ENCODE measurements at regions not wholly inside any gene's neighbourhood (a gene's known extent, or its start where the extent isn't known, plus 50 kb on each side); places are given as distances from the start of the nearest gene placed in this dataset.

DNA sequence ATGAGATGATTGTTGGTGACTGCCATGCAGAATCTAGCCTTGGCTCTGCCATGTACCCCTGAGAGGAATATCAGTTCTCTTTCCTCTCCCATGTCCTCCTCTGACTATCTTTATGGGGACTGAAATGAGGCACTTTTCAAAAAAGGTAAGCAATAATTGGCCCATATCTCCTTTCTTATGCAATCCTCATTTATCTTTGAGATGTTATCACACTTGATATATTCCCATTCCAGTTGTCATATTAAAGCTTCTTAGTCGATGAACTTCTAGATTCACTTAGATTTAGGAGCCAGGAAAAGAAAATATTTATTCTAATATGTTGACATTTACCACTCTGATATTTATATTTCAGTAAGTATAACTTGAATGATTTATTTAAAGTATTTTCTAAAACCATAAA lies 55.3 kb upstream of the CXCL8 start:
- no peaks in the 10 kb centered on the region for H3K4me1 ChIP-seq (ENCODE audit: control insufficient read depth in 1 of 2, insufficient read depth in 2 of 2, low read length in 2 of 2)
- peak in 1 of 2 donors; percentile 23 for DNase-seq
- no peak overlapping the region for H3K18ac ChIP-seq (ENCODE audit: low read length)
- H2BK5ac ChIP-seq (ENCODE audit: low read depth, low read length, poor library complexity), result no peak overlapping the region
- no peak overlapping the region for H3K23ac ChIP-seq (ENCODE audit: low read length)
- no peak overlapping the region for H3K4me2 ChIP-seq (ENCODE audit: low read length)
- no peak overlapping the region for H3K14ac ChIP-seq (ENCODE audit: low read length)
- no peak overlapping the region for H2AFZ ChIP-seq (ENCODE audit: insufficient read depth, low read length, poor library complexity)
- no peak overlapping the region for H4K12ac ChIP-seq (ENCODE audit: low read depth, low read length)
- no peak overlapping the region for H3K9ac ChIP-seq (ENCODE audit: low read length)
- H2AK5ac ChIP-seq (ENCODE audit: low read length), result no peak overlapping the region
- no peak overlapping the region for H3K27ac ChIP-seq (ENCODE audit: low read depth, low read length)
- no peak overlapping the region for H4K91ac ChIP-seq (ENCODE audit: low read depth, low read length)
- no peaks in the 10 kb centered on the region for H3K79me1 ChIP-seq (ENCODE audit: low read length)
- H2BK120ac ChIP-seq (ENCODE audit: insufficient read depth, low read length, poor library complexity), result no peak overlapping the region
- H3K4me3 ChIP-seq (ENCODE audit: low read depth, low read length), result no peak overlapping the region
- no CpG with 5 or more reads among the region's 1 CpG for WGBS (ENCODE audit: extremely low coverage, insufficient coverage, insufficient read length)
- no peaks in the 10 kb centered on the region for H3K36me3 ChIP-seq (ENCODE audit: control insufficient read depth in 1 of 2, insufficient read depth in 2 of 2, low read length in 2 of 2)
- no peaks in the 10 kb centered on the region for H3K27me3 ChIP-seq (ENCODE audit: insufficient read depth, low read length)
- H2BK12ac ChIP-seq (ENCODE audit: low read length), result no peak overlapping the region
- no peak overlapping the region for H4K8ac ChIP-seq (ENCODE audit: low read depth, low read length)
- no peaks in the 10 kb centered on the region for H3K9me3 ChIP-seq (ENCODE audit: insufficient read depth, low read depth, low read length)
- no peaks in the 10 kb centered on the region for H3K79me2 ChIP-seq (ENCODE audit: control insufficient read depth, insufficient read depth, low read length, poor library complexity)
- no peak overlapping the region for H3K4ac ChIP-seq (ENCODE audit: low read depth, low read length)

DNA sequence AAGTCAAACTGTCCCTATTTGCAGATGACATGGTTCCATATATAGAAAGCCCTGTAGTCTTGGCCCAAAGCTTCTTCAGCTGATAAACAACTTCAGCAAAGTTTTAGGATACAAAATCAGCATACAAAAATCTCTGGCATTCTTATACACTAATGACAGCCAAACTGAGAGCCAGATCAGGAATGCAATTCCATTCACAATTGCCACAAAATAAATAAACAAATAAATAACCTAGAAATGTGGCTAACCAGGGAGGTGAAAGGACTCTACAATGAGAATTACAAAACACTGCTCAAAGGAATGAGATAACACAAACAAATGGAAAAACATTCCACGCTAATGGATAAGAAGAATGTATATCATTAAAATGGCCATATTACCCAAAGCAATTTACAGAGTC lies 52.9 kb upstream of the CXCL8 start:
- Histone ChIP-seq H3K4me1 (ENCODE audit: control insufficient read depth in 1 of 2, insufficient read depth in 2 of 2, low read length in 2 of 2) (no peaks in the 10 kb centered on the region), H4K12ac (ENCODE audit: low read depth, low read length) (no peak overlapping the region), H3K9ac (ENCODE audit: low read length) (no peak overlapping the region), H4K8ac (ENCODE audit: low read depth, low read length) (no peak overlapping the region), H2AFZ (ENCODE audit: insufficient read depth, low read length, poor library complexity) (no peak overlapping the region), H3K4me2 (ENCODE audit: low read length) (no peak overlapping the region), H3K4me3 (ENCODE audit: low read depth, low read length) (no peak overlapping the region), H3K79me1 (ENCODE audit: low read length) (no peaks in the 10 kb centered on the region), H3K9me3 (ENCODE audit: insufficient read depth, low read depth, low read length) (no peaks in the 10 kb centered on the region), H3K27me3 (ENCODE audit: insufficient read depth, low read length) (no peaks in the 10 kb centered on the region), H2BK12ac (ENCODE audit: low read length) (no peak overlapping the region), H2BK5ac (ENCODE audit: low read depth, low read length, poor library complexity) (no peak overlapping the region), H2AK5ac (ENCODE audit: low read length) (no peak overlapping the region), H3K36me3 (ENCODE audit: control insufficient read depth in 1 of 2, insufficient read depth in 2 of 2, low read length in 2 of 2) (no peaks in the 10 kb centered on the region), H3K4ac (ENCODE audit: low read depth, low read length) (no peak overlapping the region), H4K91ac (ENCODE audit: low read depth, low read length) (no peak overlapping the region), H2BK120ac (ENCODE audit: insufficient read depth, low read length, poor library complexity) (no peak overlapping the region), H3K18ac (ENCODE audit: low read length) (no peak overlapping the region), H3K14ac (ENCODE audit: low read length) (no peak overlapping the region), H3K27ac (ENCODE audit: low read depth, low read length) (no peak overlapping the region), H3K79me2 (ENCODE audit: control insufficient read depth, insufficient read depth, low read length, poor library complexity) (no peaks in the 10 kb centered on the region), H3K23ac (ENCODE audit: low read length) (no peak overlapping the region)
- WGBS (ENCODE audit: extremely low coverage, insufficient coverage, insufficient read length), result no CpG with 5 or more reads among the region's 1 CpG
- DNase-seq, result peak in 1 of 2 donors; percentile 12

DNA sequence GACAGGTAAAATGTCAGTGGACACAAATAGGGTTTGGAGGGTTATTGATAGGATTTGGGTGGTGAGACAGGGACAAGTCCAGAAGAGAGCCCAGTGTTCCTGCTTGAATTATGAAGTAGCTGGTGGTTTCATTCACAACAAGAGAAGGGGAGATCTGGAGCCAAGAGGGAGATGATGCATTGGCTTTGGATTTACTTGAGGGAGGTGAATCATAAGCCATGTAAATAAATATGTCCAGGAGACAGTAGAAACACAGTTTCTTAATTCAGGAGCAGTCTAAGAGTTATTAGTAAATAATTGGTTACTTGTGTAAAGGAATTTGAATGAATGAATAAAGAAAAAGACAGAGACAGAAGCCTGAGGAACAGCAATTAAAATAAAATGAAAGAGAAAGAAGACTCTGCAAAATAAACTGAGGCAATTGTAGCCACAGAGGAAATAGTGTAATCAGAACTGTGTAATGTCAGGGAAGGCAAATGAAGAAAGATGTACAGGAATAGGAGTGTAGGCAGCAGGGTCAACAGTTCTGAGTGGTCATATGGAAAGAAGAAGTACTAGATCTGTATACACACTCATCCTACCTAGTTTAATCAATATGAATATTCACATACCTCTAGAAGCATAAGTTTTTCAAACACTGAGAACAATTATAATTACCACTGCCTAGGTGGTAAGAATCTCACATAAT lies 50.2 kb upstream of the CXCL8 start:
- Histone ChIP-seq H3K4me1 (ENCODE audit: control insufficient read depth in 1 of 2, insufficient read depth in 2 of 2, low read length in 2 of 2) (no peaks in the 10 kb centered on the region), H3K23ac (ENCODE audit: low read length) (no peak overlapping the region), H3K4ac (ENCODE audit: low read depth, low read length) (no peak overlapping the region)

More for the DNA sequence above, 50.2 kb upstream of the CXCL8 start:
- Histone ChIP-seq H3K18ac (ENCODE audit: low read length) (no peak overlapping the region), H4K91ac (ENCODE audit: low read depth, low read length) (no peak overlapping the region), H3K27me3 (ENCODE audit: insufficient read depth, low read length) (no peaks in the 10 kb centered on the region), H4K8ac (ENCODE audit: low read depth, low read length) (no peak overlapping the region), H3K4me3 (ENCODE audit: low read depth, low read length) (no peak overlapping the region), H3K27ac (ENCODE audit: low read depth, low read length) (no peak overlapping the region), H3K79me1 (ENCODE audit: low read length) (no peaks in the 10 kb centered on the region), H3K9ac (ENCODE audit: low read length) (no peak overlapping the region), H3K14ac (ENCODE audit: low read length) (no peak overlapping the region), H3K36me3 (ENCODE audit: control insufficient read depth in 1 of 2, insufficient read depth in 2 of 2, low read length in 2 of 2) (no peaks in the 10 kb centered on the region), H2BK120ac (ENCODE audit: insufficient read depth, low read length, poor library complexity) (no peak overlapping the region), H2AFZ (ENCODE audit: insufficient read depth, low read length, poor library complexity) (no peak overlapping the region), H2AK5ac (ENCODE audit: low read length) (no peak overlapping the region), H3K9me3 (ENCODE audit: insufficient read depth, low read depth, low read length) (no peaks in the 10 kb centered on the region), H2BK5ac (ENCODE audit: low read depth, low read length, poor library complexity) (no peak overlapping the region), H3K79me2 (ENCODE audit: control insufficient read depth, insufficient read depth, low read length, poor library complexity) (no peaks in the 10 kb centered on the region), H2BK12ac (ENCODE audit: low read length) (no peak overlapping the region), H4K12ac (ENCODE audit: low read depth, low read length) (no peak overlapping the region), H3K4me2 (ENCODE audit: low read length) (no peak overlapping the region)
- DNase-seq, result no peak

All from trophoblast cell (in vitro differentiated cells and primary cell).